Liver (tissue), 8 donors: ENCODE measurements at regions not wholly inside any gene's neighbourhood (a gene's known extent, or its start where the extent isn't known, plus 50 kb on each side); places are given as distances from the start of the nearest gene placed in this dataset.

Experiments
- DNase-seq: peaks from one replicate; pipeline ENCODE4 v3.0.0-alpha.2; 2017; ENCODE audit warnings: low spot score
- H3K27ac ChIP-seq, 2 donors: one replicate each; pipeline ENCODE4 v1.7.0; 2013; ENCODE audit warnings: inconsistent platforms in 2 of 2, low read length in 2 of 2, control low read depth in 1 of 2, low read depth in 1 of 2, mild to moderate bottlenecking in 1 of 2
- H3K27me3 ChIP-seq, 4 donors: one replicate each; pipeline versions ENCODE4 v1.6.1 to v1.7.0; 2013; ENCODE audit warnings: low read length in 3 of 4, inconsistent platforms in 1 of 4, mild to moderate bottlenecking in 1 of 4, moderate library complexity in 1 of 4; ENCODE audit not compliant: control insufficient read depth in 4 of 4, insufficient read depth in 4 of 4
- H3K36me3 ChIP-seq, 4 donors: one replicate each; pipeline versions ENCODE4 v1.6.1 to v1.7.0; 2013; ENCODE audit warnings: low read length in 3 of 4, mild to moderate bottlenecking in 3 of 4, low read depth in 1 of 4, moderate library complexity in 1 of 4; ENCODE audit not compliant: control insufficient read depth in 4 of 4, insufficient read depth in 3 of 4
- H3K4me1 ChIP-seq, 4 donors: one replicate each; pipeline versions ENCODE4 v1.6.1 to v1.7.0; 2013; ENCODE audit warnings: low read length in 3 of 4, mild to moderate bottlenecking in 3 of 4, moderate library complexity in 1 of 4; ENCODE audit not compliant: control insufficient read depth in 4 of 4, insufficient read depth in 4 of 4
- H3K4me3 ChIP-seq, 3 donors: one replicate each; pipeline versions ENCODE4 v1.6.1 to v1.7.0; 2013; ENCODE audit warnings: low read length in 3 of 3, control low read depth in 1 of 3, low read depth in 1 of 3, mild to moderate bottlenecking in 1 of 3
- H3K9ac ChIP-seq, 2 donors: one replicate each; pipeline ENCODE4 v1.7.0; 2013; ENCODE audit warnings: low read length in 2 of 2, mild to moderate bottlenecking in 2 of 2, moderate library complexity in 2 of 2, control low read depth in 1 of 2, low read depth in 1 of 2
- H3K9me3 ChIP-seq, 4 donors: one replicate each; pipeline versions ENCODE4 v1.6.1 to v1.7.0; 2013; ENCODE audit warnings: low read length in 3 of 4; ENCODE audit not compliant: control insufficient read depth in 4 of 4
- ATF3 ChIP-seq: IDR thresholded peaks from 2 replicates; pipeline ENCODE4 v1.6.1; 2016; ENCODE audit warnings: antibody characterized with exemption
- CTCF ChIP-seq: fragments of 150-350 bp; IDR thresholded peaks from 2 replicates; pipeline ENCODE4 v1.5.1; 2017; ENCODE audit warnings: improper control_type of control experiment, low read depth, low read length; ENCODE audit not compliant: missing input control
- EGR1 ChIP-seq, 2 donors: IDR thresholded peaks; 2 replicates each; pipeline ENCODE4 v1.6.1; 2016 to 2018; ENCODE audit warnings: antibody characterized with exemption in 2 of 2, low read depth in 2 of 2
- FOXA1 ChIP-seq: IDR thresholded peaks from 2 replicates; pipeline ENCODE4 v1.6.1; 2016; ENCODE audit warnings: antibody characterized with exemption
- FOXA2 ChIP-seq: IDR thresholded peaks from 2 replicates; pipeline ENCODE4 v1.6.1; 2016; ENCODE audit warnings: antibody characterized with exemption
- GABPA ChIP-seq, 2 donors: IDR thresholded peaks in 1 of 2; conservative IDR thresholded peaks in 1 of 2; 2 replicates each; pipeline ENCODE4 v1.6.1; 2016; ENCODE audit warnings: antibody characterized with exemption in 2 of 2, mild to moderate bottlenecking in 1 of 2, moderate library complexity in 1 of 2
- HNF4A ChIP-seq, 2 donors: conservative IDR thresholded peaks; 2 replicates each; pipeline ENCODE4 v1.6.1; 2016; ENCODE audit warnings: antibody characterized with exemption in 2 of 2, mild to moderate bottlenecking in 2 of 2
- HNF4G ChIP-seq: IDR thresholded peaks from 2 replicates; pipeline ENCODE4 v1.6.1; 2016; ENCODE audit warnings: antibody characterized with exemption
- JUND ChIP-seq, 2 donors: IDR thresholded peaks; 2 replicates each; pipeline ENCODE4 v1.6.1; 2016; ENCODE audit warnings: antibody characterized with exemption in 2 of 2
- MAX ChIP-seq: IDR thresholded peaks from 2 replicates; pipeline ENCODE4 v1.6.1; 2016; ENCODE audit warnings: antibody characterized with exemption
- NR2F2 ChIP-seq: IDR thresholded peaks from 2 replicates; pipeline ENCODE4 v1.6.1; 2016; ENCODE audit warnings: antibody characterized with exemption
- RAD21 ChIP-seq, 2 donors: IDR thresholded peaks; 2 replicates each; pipeline ENCODE4 v1.6.1; 2016; ENCODE audit warnings: antibody characterized with exemption in 2 of 2, mild to moderate bottlenecking in 2 of 2
- RXRA ChIP-seq, 2 donors: IDR thresholded peaks; 2 replicates each; pipeline ENCODE4 v1.6.1; 2017 to 2018; ENCODE audit warnings: antibody characterized with exemption in 2 of 2, mild to moderate bottlenecking in 1 of 2
- SP1 ChIP-seq: IDR thresholded peaks from 2 replicates; pipeline ENCODE4 v1.6.1; 2018; ENCODE audit warnings: antibody characterized with exemption, mild to moderate bottlenecking
- TAF1 ChIP-seq: conservative IDR thresholded peaks from 2 replicates; pipeline ENCODE4 v1.6.1; 2016; ENCODE audit warnings: antibody characterized with exemption, mild to moderate bottlenecking
- YY1 ChIP-seq: IDR thresholded peaks from 2 replicates; pipeline ENCODE4 v1.6.1; 2016; ENCODE audit warnings: antibody characterized with exemption, mild to moderate bottlenecking
- ZBTB33 ChIP-seq: IDR thresholded peaks from 2 replicates; pipeline ENCODE4 v1.6.1; 2016; ENCODE audit warnings: antibody characterized with exemption
- WGBS: extraction: QIAGEN DNeasy Blood & Tissue Kit; methylation state at CpG from one replicate; pipeline ENCODE4 v1.1.7; 2013; 5-methylcytosine and 5-hydroxymethylcytosine counted together
- TF ChIP-seq, protein P1 (sequence below): IDR thresholded peaks from 2 replicates; pipeline ENCODE4 v1.6.1; 2016; ENCODE audit warnings: antibody characterized with exemption, mild to moderate bottlenecking
- donor health status: healthy.
- donor health status: healthy.
- donor health status: healthy.
- donor health status: healthy.
- donor health status: healthy.

DNA sequence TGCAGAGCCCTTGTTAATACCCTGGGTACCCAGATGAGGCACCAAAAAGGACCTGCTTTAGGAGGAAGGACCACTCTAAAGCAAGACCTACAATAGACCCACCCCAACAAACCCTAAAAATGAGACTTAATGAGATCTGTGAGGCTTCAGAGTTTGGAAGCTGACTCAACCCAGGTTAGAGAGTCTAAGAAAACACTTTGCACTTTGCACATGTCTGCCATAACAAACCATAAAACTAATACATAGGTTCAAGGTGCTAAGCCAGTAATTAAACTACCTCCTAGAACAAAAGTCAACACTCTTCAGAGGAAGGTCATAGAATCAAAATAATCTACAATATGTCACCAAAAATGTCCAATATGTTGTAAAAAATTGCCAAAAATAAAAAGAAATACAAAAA lies 124.7 kb upstream of the C1orf21 start:
- Histone ChIP-seq H3K27ac (no peak overlapping the region), H3K4me3 (no peak overlapping the region), H3K9ac (no peak overlapping the region), H3K36me3 (no peaks in the 10 kb centered on the region), H3K9me3 (no peaks in the 10 kb centered on the region), H3K4me1 (no peaks in the 10 kb centered on the region), H3K27me3 (no peaks in the 10 kb centered on the region)
- TF ChIP-seq GABPA (IDR thresholded peaks at IDR 0.05 in 1 of 2, conservative IDR thresholded peaks at IDR 0.05 in 1 of 2) (no peak), SP1 (no peak), RXRA (IDR thresholded peaks at IDR 0.05) (no peak), HNF4A (conservative IDR thresholded peaks at IDR 0.05) (no peak), RAD21 (IDR thresholded peaks at IDR 0.05) (no peak), YY1 (no peak), NR2F2 (no peak), JUND (IDR thresholded peaks at IDR 0.05) (no peak), ZBTB33 (no peak), FOXA1 (no peak), MAX (no peak), EGR1 (IDR thresholded peaks at IDR 0.05; ENCODE audit: low read depth in 2 of 2) (no peak), HNF4G (no peak), TAF1 (no peak), FOXA2 (no peak), CTCF (no peak), ATF3 (no peak)
- TF ChIP-seq, protein P1, sequence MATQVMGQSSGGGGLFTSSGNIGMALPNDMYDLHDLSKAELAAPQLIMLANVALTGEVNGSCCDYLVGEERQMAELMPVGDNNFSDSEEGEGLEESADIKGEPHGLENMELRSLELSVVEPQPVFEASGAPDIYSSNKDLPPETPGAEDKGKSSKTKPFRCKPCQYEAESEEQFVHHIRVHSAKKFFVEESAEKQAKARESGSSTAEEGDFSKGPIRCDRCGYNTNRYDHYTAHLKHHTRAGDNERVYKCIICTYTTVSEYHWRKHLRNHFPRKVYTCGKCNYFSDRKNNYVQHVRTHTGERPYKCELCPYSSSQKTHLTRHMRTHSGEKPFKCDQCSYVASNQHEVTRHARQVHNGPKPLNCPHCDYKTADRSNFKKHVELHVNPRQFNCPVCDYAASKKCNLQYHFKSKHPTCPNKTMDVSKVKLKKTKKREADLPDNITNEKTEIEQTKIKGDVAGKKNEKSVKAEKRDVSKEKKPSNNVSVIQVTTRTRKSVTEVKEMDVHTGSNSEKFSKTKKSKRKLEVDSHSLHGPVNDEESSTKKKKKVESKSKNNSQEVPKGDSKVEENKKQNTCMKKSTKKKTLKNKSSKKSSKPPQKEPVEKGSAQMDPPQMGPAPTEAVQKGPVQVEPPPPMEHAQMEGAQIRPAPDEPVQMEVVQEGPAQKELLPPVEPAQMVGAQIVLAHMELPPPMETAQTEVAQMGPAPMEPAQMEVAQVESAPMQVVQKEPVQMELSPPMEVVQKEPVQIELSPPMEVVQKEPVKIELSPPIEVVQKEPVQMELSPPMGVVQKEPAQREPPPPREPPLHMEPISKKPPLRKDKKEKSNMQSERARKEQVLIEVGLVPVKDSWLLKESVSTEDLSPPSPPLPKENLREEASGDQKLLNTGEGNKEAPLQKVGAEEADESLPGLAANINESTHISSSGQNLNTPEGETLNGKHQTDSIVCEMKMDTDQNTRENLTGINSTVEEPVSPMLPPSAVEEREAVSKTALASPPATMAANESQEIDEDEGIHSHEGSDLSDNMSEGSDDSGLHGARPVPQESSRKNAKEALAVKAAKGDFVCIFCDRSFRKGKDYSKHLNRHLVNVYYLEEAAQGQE: no peak
- DNase-seq: no peak

GRCh38 chr1:184267747-184268146 lies 119.1 kb upstream of the C1orf21 start:
- Histone ChIP-seq H3K27ac (no peak overlapping the region), H3K9me3 (no peaks in the 10 kb centered on the region), H3K4me3 (no peak overlapping the region), H3K36me3 (no peaks in the 10 kb centered on the region), H3K9ac (no peak overlapping the region), H3K4me1 (no peaks in the 10 kb centered on the region), H3K27me3 (no peaks in the 10 kb centered on the region)
- no peak for DNase-seq
- TF ChIP-seq JUND (IDR thresholded peaks at IDR 0.05): no peak
- no peak for TF ChIP-seq YY1
- TF ChIP-seq SP1: no peak
- TF ChIP-seq FOXA1: no peak
- TF ChIP-seq GABPA (IDR thresholded peaks at IDR 0.05 in 1 of 2, conservative IDR thresholded peaks at IDR 0.05 in 1 of 2): no peak
- TF ChIP-seq HNF4A (conservative IDR thresholded peaks at IDR 0.05): no peak
- TF ChIP-seq NR2F2: no peak
- TF ChIP-seq, protein P1: no peak
- TF ChIP-seq MAX: no peak
- TF ChIP-seq HNF4G: no peak
- no peak for TF ChIP-seq TAF1
- no peak for TF ChIP-seq EGR1 (IDR thresholded peaks at IDR 0.05; ENCODE audit: low read depth in 2 of 2)
- TF ChIP-seq RXRA (IDR thresholded peaks at IDR 0.05): no peak
- 77% methylated on average over 4 of the region's 4 CpGs for WGBS
